ENCODE measurements at regions not wholly inside any gene's neighbourhood (a gene's known extent, or its start where the extent isn't known, plus 50 kb on each side); places are given as distances from the start of the nearest gene placed in this dataset.

GRCh38 chr1:65527190-65527589 is 106.7 kb downstream of the LEPR start:
- no peak for TF ChIP-seq CTCF (IDR thresholded peaks at IDR 0.05)
- no peak for TF ChIP-seq POLR2A (IDR thresholded peaks at IDR 0.05)

Data from lower leg skin (tissue), 3 donors.